ENCODE measurements at regions not wholly inside any gene's neighbourhood (a gene's known extent, or its start where the extent isn't known, plus 50 kb on each side); places are given as distances from the start of the nearest gene placed in this dataset.
A peak's percentile ranks its signal among the peaks of the same experiment; 100 is the strongest.

- no peaks in the 10 kb centered on the region for H3K9me3 ChIP-seq
- TF ChIP-seq POLR2A (IDR thresholded peaks at IDR 0.05): no peak
- TF ChIP-seq, protein P1, sequence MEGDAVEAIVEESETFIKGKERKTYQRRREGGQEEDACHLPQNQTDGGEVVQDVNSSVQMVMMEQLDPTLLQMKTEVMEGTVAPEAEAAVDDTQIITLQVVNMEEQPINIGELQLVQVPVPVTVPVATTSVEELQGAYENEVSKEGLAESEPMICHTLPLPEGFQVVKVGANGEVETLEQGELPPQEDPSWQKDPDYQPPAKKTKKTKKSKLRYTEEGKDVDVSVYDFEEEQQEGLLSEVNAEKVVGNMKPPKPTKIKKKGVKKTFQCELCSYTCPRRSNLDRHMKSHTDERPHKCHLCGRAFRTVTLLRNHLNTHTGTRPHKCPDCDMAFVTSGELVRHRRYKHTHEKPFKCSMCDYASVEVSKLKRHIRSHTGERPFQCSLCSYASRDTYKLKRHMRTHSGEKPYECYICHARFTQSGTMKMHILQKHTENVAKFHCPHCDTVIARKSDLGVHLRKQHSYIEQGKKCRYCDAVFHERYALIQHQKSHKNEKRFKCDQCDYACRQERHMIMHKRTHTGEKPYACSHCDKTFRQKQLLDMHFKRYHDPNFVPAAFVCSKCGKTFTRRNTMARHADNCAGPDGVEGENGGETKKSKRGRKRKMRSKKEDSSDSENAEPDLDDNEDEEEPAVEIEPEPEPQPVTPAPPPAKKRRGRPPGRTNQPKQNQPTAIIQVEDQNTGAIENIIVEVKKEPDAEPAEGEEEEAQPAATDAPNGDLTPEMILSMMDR (IDR thresholded peaks at IDR 0.05): no peak
- ATAC-seq: no peak
- no peaks in the 10 kb centered on the region for H3K27me3 ChIP-seq
- intact Hi-C loops (cut with DNase I): no loop called here
- DNase-seq: no peak
- 82 to 88% (median 86%) methylated on average over 13 of the region's 13 CpGs for WGBS, 4 donors
- H3K36me3 ChIP-seq: no peaks in the 10 kb centered on the region
- H3K4me1 ChIP-seq: peaks cover 0 to 17% (median 0%) of the 10 kb centered on the region in 12 donors
- H3K27ac ChIP-seq: no peak overlapping the region
- no peak overlapping the region for H3K4me3 ChIP-seq
Measured at GRCh38 chr14:23827100-23827892, 126.3 kb upstream of the DHRS4 start.

DNA sequence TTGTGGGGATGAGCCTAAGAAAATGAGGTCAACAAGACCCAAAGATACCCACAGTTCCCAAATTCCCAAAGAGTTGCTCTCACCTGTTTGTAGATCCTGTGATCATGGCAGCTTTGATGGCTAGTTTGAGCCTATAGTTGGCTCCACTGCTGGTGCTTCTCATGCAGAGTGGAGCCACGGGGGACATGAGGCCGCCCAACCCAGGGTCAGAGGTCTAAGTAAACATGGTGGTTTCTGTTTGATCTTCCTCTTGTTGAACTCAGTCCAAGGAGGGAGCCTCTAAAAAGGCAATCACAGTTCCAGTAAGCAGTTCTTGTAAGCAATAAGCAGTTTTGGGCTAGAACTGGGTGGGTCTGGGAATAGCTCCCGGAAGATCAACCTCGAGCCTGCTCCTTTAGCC is 125.6 kb upstream of the DHRS4 start:
- no peak for ATAC-seq
- TF ChIP-seq, protein P1 (IDR thresholded peaks at IDR 0.05): no peak
- no peak for TF ChIP-seq POLR2A (IDR thresholded peaks at IDR 0.05)
- no peaks in the 10 kb centered on the region for H3K27me3 ChIP-seq
- H3K9me3 ChIP-seq: no peaks in the 10 kb centered on the region
- intact Hi-C loops (cut with DNase I): no loop called here
- H3K36me3 ChIP-seq: no peaks in the 10 kb centered on the region
- H3K4me3 ChIP-seq: no peak overlapping the region
- 70 to 86% (median 75%) methylated on average over 4 of the region's 4 CpGs for WGBS, 4 donors
- H3K4me1 ChIP-seq: peaks cover 0 to 17% (median 0%) of the 10 kb centered on the region in 12 donors
- DNase-seq: no peak
- H3K27ac ChIP-seq: no peak overlapping the region

- DNase-seq (no peak), ATAC-seq (no peak)
- WGBS, 4 donors: 84 to 87% (median 86%) methylated on average over 1 of the region's 1 CpG
- no peak overlapping the region for H3K4me3 ChIP-seq
- H3K27ac ChIP-seq: peak overlapping the region in 1 of 12 donors; percentile 1
- peaks cover 0 to 17% (median 0%) of the 10 kb centered on the region in 12 donors for H3K4me1 ChIP-seq
- intact Hi-C loops (cut with DNase I): no loop called here
- no peaks in the 10 kb centered on the region for H3K36me3 ChIP-seq
- TF ChIP-seq, protein P1 (IDR thresholded peaks at IDR 0.05): no peak
- no peak for TF ChIP-seq POLR2A (IDR thresholded peaks at IDR 0.05)
- no peaks in the 10 kb centered on the region for H3K9me3 ChIP-seq
- H3K27me3 ChIP-seq: no peaks in the 10 kb centered on the region
Measured at GRCh38 chr14:23828616-23829015, 125.0 kb upstream of the DHRS4 start.

DNA sequence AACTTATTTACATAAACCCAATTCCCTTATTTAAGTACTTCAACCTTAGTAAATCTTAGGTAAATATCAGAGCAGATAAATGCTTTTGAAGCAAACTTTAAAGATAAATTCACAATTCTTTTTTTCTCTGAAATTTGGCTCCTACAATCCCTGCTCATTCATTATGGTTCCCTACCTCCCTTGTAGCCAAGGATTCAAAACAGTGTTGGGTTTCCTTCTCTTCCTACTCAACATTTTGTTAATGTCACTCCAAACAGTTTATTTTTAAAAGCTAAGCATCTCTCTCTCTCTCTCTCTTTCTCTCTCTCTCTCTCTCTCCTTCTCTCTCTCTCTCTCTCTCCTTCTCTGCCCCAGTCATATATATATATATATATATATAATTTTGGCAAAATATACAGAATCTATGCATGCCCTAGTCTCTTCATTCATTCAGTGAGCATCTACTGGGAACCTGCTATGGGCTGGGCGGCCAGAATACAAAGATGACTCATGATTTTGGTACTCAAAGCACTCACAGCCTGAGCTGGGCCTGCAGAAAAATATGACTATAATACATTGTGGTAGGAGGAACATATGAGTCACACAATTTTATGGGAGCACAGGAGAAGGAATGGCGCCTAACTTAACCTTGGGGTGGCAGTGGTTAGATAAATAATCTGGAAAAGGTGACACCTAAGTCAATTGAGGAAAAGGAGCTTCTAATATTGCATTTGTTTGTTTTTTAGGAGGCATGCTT is 123.7 kb upstream of the DHRS4 start:
- WGBS, 4 donors: 57 to 61% (median 59%) methylated on average over 2 of the region's 2 CpGs
- peak in 3 of 4 donors; percentile 64 to 92 (median 66) for ATAC-seq
- peak in 1 of 5 donors; percentile 7 for DNase-seq
- H3K9me3 ChIP-seq: no peaks in the 10 kb centered on the region
- peaks cover 0 to 17% (median 0%) of the 10 kb centered on the region in 12 donors for H3K4me1 ChIP-seq
- no peaks in the 10 kb centered on the region for H3K27me3 ChIP-seq
- no peak overlapping the region for H3K4me3 ChIP-seq
- TF ChIP-seq, protein P1 (IDR thresholded peaks at IDR 0.05): no peak
- TF ChIP-seq POLR2A (IDR thresholded peaks at IDR 0.05): no peak
- H3K27ac ChIP-seq: no peak overlapping the region
- intact Hi-C loops (cut with DNase I): no loop called here
- no peaks in the 10 kb centered on the region for H3K36me3 ChIP-seq

All from heart left ventricle (tissue), 16 donors.